Spleen (tissue), 7 donors: ENCODE measurements at regions not wholly inside any gene's neighbourhood (a gene's known extent, or its start where the extent isn't known, plus 50 kb on each side); places are given as distances from the start of the nearest gene placed in this dataset.

Experiments
- CTCF ChIP-seq, 11 experiments: fragments of 200-600 bp in 7 of 11; fragments of 450-650 bp in 4 of 11; sonication (generic) in 4 of 11; IDR thresholded peaks in 8 of 11; conservative IDR thresholded peaks in 3 of 11; 1 replicate in 7 of 11; 2 replicates in 4 of 11; pipeline versions ENCODE4 v1.4.0 to v1.8.0; 2016 to 2021; ENCODE audit warnings: antibody characterized with exemption in 11 of 11, inconsistent platforms in 4 of 11, mild to moderate bottlenecking in 1 of 11
- POLR2AphosphoS5 ChIP-seq, 3 donors: sonication (generic); formaldehyde crosslinking; IDR thresholded peaks; one replicate each; pipeline ENCODE4 v1.5.1; 2017; ENCODE audit warnings: antibody characterized with exemption in 3 of 3
- donor health status: DM: no; HTN: no; CAD: no; lungs with moderate emphysema.
- donor health status: DM: no; HTN: no; CAD: no.
- donor health status: DM: no; HTN: no; CAD: no.

- TF ChIP-seq POLR2AphosphoS5 (IDR thresholded peaks at IDR 0.05) (no peak), CTCF (IDR thresholded peaks at IDR 0.05 in 8 of 11, conservative IDR thresholded peaks at IDR 0.05 in 3 of 11) (no peak)
Observed at GRCh38 chr6:19156443-19156842, 680.7 kb upstream of the ID4 start.
